Amniotic epithelial cell (primary cell): ENCODE measurements at regions not wholly inside any gene's neighbourhood (a gene's known extent, or its start where the extent isn't known, plus 50 kb on each side); places are given as distances from the start of the nearest gene placed in this dataset.
"Not testable (repeated sequence)": the region's sequence is repeated elsewhere in the genome, so short reads cannot be mapped to it uniquely, and the experiment has no call there.

Source experiments
- DNase-seq: peaks from one replicate; pipeline ENCODE4 v3.0.0-alpha.2; 2010; ENCODE audit warnings: low read depth

GRCh38 chr3:137460944-137461343, 303.2 kb upstream of the SOX14 start:
- no peak for DNase-seq

- no peak for DNase-seq
Measured at GRCh38 chr3:137463131-137463530, 301.0 kb upstream of the SOX14 start.

- DNase-seq, result no peak
Measured at GRCh38 chr3:137464341-137464740, 299.8 kb upstream of the SOX14 start.

- no peak for DNase-seq
Measured at GRCh38 chr3:137468446-137468845, 295.7 kb upstream of the SOX14 start.

- DNase-seq, result no peak
Measured at GRCh38 chr3:137469263-137469662, 294.9 kb upstream of the SOX14 start.

- no peak for DNase-seq
Measured at GRCh38 chr3:137471130-137471529, 293.0 kb upstream of the SOX14 start.

GRCh38 chr3:137471558-137472204, 292.4 kb upstream of the SOX14 start:
- no peak for DNase-seq

- no peak for DNase-seq
Measured at GRCh38 chr3:137477614-137478013, 286.5 kb upstream of the SOX14 start.

GRCh38 chr3:137509354-137510045, 254.6 kb upstream of the SOX14 start:
- DNase-seq, result no peak

GRCh38 chr3:137511655-137512054, 252.5 kb upstream of the SOX14 start:
- DNase-seq, result no peak

- no peak for DNase-seq
Measured at GRCh38 chr3:137514853-137515252, 249.3 kb upstream of the SOX14 start.

- no peak for DNase-seq
Measured at GRCh38 chr3:137519602-137520001, 244.5 kb upstream of the SOX14 start.

- no peak for DNase-seq
Measured at GRCh38 chr3:137524751-137525150, 239.4 kb upstream of the SOX14 start.

- no peak for DNase-seq
Measured at GRCh38 chr3:137525471-137525870, 238.6 kb upstream of the SOX14 start.

GRCh38 chr3:137542049-137542448, 222.1 kb upstream of the SOX14 start:
- no peak for DNase-seq

GRCh38 chr3:137554242-137554641, 209.9 kb upstream of the SOX14 start:
- no peak for DNase-seq

- no peak for DNase-seq
Measured at GRCh38 chr3:137568880-137569279, 195.2 kb upstream of the SOX14 start.

- no peak for DNase-seq
Measured at GRCh38 chr3:137572931-137573330, 191.2 kb upstream of the SOX14 start.

- no peak for DNase-seq
Measured at GRCh38 chr3:137582484-137582883, 181.6 kb upstream of the SOX14 start.

GRCh38 chr3:137583256-137583655, 180.9 kb upstream of the SOX14 start:
- DNase-seq, result no peak

GRCh38 chr3:137588871-137589270, 175.2 kb upstream of the SOX14 start:
- no peak for DNase-seq

- not testable (repeated sequence) for DNase-seq
Measured at GRCh38 chr3:137595415-137595814, 168.7 kb upstream of the SOX14 start.

- DNase-seq, result no peak
Measured at GRCh38 chr3:137610723-137611122, 153.4 kb upstream of the SOX14 start.

- no peak for DNase-seq
Measured at GRCh38 chr3:137612291-137612690, 151.8 kb upstream of the SOX14 start.
